NCI-H128 (cell line): ENCODE measurements at regions not wholly inside any gene's neighbourhood (a gene's known extent, or its start where the extent isn't known, plus 50 kb on each side); places are given as distances from the start of the nearest gene placed in this dataset.

Source experiments
- DNase-seq: peaks from one replicate; lab custom pipeline; 2025; ENCODE audit not compliant: unreplicated experiment; lab: John Stamatoyannopoulos, UW

- DNase-seq: no peak
These were observed 234.6 kb downstream of the ZEB2 start for GRCh38 chr2:144285324-144285723.

- DNase-seq: no peak
These were observed 238.4 kb downstream of the ZEB2 start for GRCh38 chr2:144281476-144281875.

GRCh38 chr2:144280009-144280408 is 239.9 kb downstream of the ZEB2 start:
- no peak for DNase-seq

GRCh38 chr2:144279165-144279564 is 240.8 kb downstream of the ZEB2 start:
- no peak for DNase-seq

GRCh38 chr2:144277622-144278354 is 242.1 kb downstream of the ZEB2 start:
- no peak for DNase-seq

- DNase-seq: no peak
These were observed 244.6 kb downstream of the ZEB2 start for GRCh38 chr2:144275340-144275739.

GRCh38 chr2:144274131-144274530 is 245.8 kb downstream of the ZEB2 start:
- DNase-seq: no peak

GRCh38 chr2:144270951-144271350 is 249.0 kb downstream of the ZEB2 start:
- no peak for DNase-seq

- DNase-seq: no peak
These were observed 251.8 kb downstream of the ZEB2 start for GRCh38 chr2:144268036-144268678.

- DNase-seq: no peak
These were observed 252.7 kb downstream of the ZEB2 start for GRCh38 chr2:144267239-144267638.

GRCh38 chr2:144265654-144266053 is 254.3 kb downstream of the ZEB2 start:
- DNase-seq: no peak

GRCh38 chr2:144261966-144262365 is 258.0 kb downstream of the ZEB2 start:
- no peak for DNase-seq

- DNase-seq: no peak
These were observed 258.6 kb downstream of the ZEB2 start for GRCh38 chr2:144261336-144261735.

GRCh38 chr2:144259332-144259731 is 260.6 kb downstream of the ZEB2 start:
- DNase-seq: no peak

GRCh38 chr2:144258154-144258553 is 261.8 kb downstream of the ZEB2 start:
- no peak for DNase-seq

- DNase-seq: no peak
These were observed 262.8 kb downstream of the ZEB2 start for GRCh38 chr2:144256996-144257707.

GRCh38 chr2:144254342-144255235 is 265.3 kb downstream of the ZEB2 start:
- DNase-seq: no peak

- no peak for DNase-seq
These were observed 266.2 kb downstream of the ZEB2 start for GRCh38 chr2:144253743-144254142.

- DNase-seq: no peak
These were observed 267.2 kb downstream of the ZEB2 start for GRCh38 chr2:144252694-144253093.

GRCh38 chr2:144249035-144249637 is 270.8 kb downstream of the ZEB2 start:
- DNase-seq: no peak
